ENCODE measurements at regions not wholly inside any gene's neighbourhood (a gene's known extent, or its start where the extent isn't known, plus 50 kb on each side); places are given as distances from the start of the nearest gene placed in this dataset.

- peak; percentile 92 for DNase-seq (ENCODE audit: low read depth, low spot score)
- H3K4me3 ChIP-seq (ENCODE audit: low read depth, low read length): no peak overlapping the region
- TF ChIP-seq CTCF (IDR thresholded peaks at IDR 0.05; ENCODE audit: low read depth, low read length): no peak
- in situ Hi-C loops (cut with HindIII; ENCODE audit: low sequenced_read_pairs): no loop called here
These were observed 145.0 kb downstream of the CCDC34 start for GRCh38 chr11:27217948-27218420.

- no peak for TF ChIP-seq CTCF (IDR thresholded peaks at IDR 0.05; ENCODE audit: low read depth, low read length)
- in situ Hi-C loops (cut with HindIII; ENCODE audit: low sequenced_read_pairs): no loop called here
- DNase-seq (ENCODE audit: low read depth, low spot score): no peak
- no peak overlapping the region for H3K4me3 ChIP-seq (ENCODE audit: low read depth, low read length)
These were observed 145.5 kb downstream of the CCDC34 start for GRCh38 chr11:27217496-27217895.

- in situ Hi-C loops (cut with HindIII; ENCODE audit: low sequenced_read_pairs): no loop called here
- no peak for TF ChIP-seq CTCF (IDR thresholded peaks at IDR 0.05; ENCODE audit: low read depth, low read length)
- H3K4me3 ChIP-seq (ENCODE audit: low read depth, low read length): no peak overlapping the region
- DNase-seq (ENCODE audit: low read depth, low spot score): peak; percentile 54
These were observed 146.5 kb downstream of the CCDC34 start for GRCh38 chr11:27216270-27217149.

GRCh38 chr11:27215471-27216269 is 147.3 kb downstream of the CCDC34 start:
- no peak for TF ChIP-seq CTCF (IDR thresholded peaks at IDR 0.05; ENCODE audit: low read depth, low read length)
- peak; percentile 21 for DNase-seq (ENCODE audit: low read depth, low spot score)
- H3K4me3 ChIP-seq (ENCODE audit: low read depth, low read length): no peak overlapping the region
- in situ Hi-C loops (cut with HindIII; ENCODE audit: low sequenced_read_pairs): no loop called here

GRCh38 chr11:27214713-27215112 is 148.3 kb downstream of the CCDC34 start:
- in situ Hi-C loops (cut with HindIII; ENCODE audit: low sequenced_read_pairs): no loop called here
- DNase-seq (ENCODE audit: low read depth, low spot score): no peak
- no peak for TF ChIP-seq CTCF (IDR thresholded peaks at IDR 0.05; ENCODE audit: low read depth, low read length)
- no peak overlapping the region for H3K4me3 ChIP-seq (ENCODE audit: low read depth, low read length)

- in situ Hi-C loops (cut with HindIII; ENCODE audit: low sequenced_read_pairs): no loop called here
- TF ChIP-seq CTCF (IDR thresholded peaks at IDR 0.05; ENCODE audit: low read depth, low read length): no peak
- peak; percentile 92 for DNase-seq (ENCODE audit: low read depth, low spot score)
- H3K4me3 ChIP-seq (ENCODE audit: low read depth, low read length): no peak overlapping the region
These were observed 149.8 kb downstream of the CCDC34 start for GRCh38 chr11:27213232-27213660.
